Testis (tissue), 2 donors: ENCODE measurements at regions not wholly inside any gene's neighbourhood (a gene's known extent, or its start where the extent isn't known, plus 50 kb on each side); places are given as distances from the start of the nearest gene placed in this dataset.

Experiments used
- DNase-seq: peaks from one replicate; pipeline ENCODE4 v3.0.0-alpha.2; 2019
- H3K27ac ChIP-seq, 2 donors: fragments of 200-600 bp; sonication (generic); one replicate each; pipeline ENCODE4 v1.5.1; 2019
- H3K27me3 ChIP-seq: fragments of 200-600 bp; sonication (generic); one replicate; pipeline ENCODE4 v1.5.1; 2019
- H3K36me3 ChIP-seq: fragments of 200-600 bp; sonication (generic); one replicate; pipeline ENCODE4 v1.5.1; 2017; ENCODE audit warnings: low read depth; ENCODE audit errors: missing control alignments
- H3K4me1 ChIP-seq: fragments of 200-600 bp; sonication (generic); one replicate; pipeline ENCODE4 v1.5.1; 2019
- H3K4me3 ChIP-seq, 2 donors: fragments of 200-600 bp; sonication (generic); one replicate each; pipeline ENCODE4 v1.5.1; 2017 to 2019
- H3K9me3 ChIP-seq: fragments of 200-600 bp; sonication (generic); one replicate; pipeline ENCODE4 v1.5.1; 2017
- CTCF ChIP-seq, 3 experiments: fragments of 450-650 bp in 2 of 3; fragments of 200-600 bp in 1 of 3; sonication (generic) in 1 of 3; IDR thresholded peaks; one replicate each; pipeline ENCODE4 v1.5.1; 2016 to 2019; ENCODE audit warnings: antibody characterized with exemption in 3 of 3, mild to moderate bottlenecking in 2 of 3, moderate library complexity in 1 of 3
- POLR2A ChIP-seq: fragments of 450-650 bp; IDR thresholded peaks from one replicate; pipeline ENCODE4 v1.6.1; 2017; ENCODE audit warnings: antibody characterized with exemption, mild to moderate bottlenecking, moderate library complexity
- WGBS, 2 donors: methylation state at CpG; one replicate each; pipeline ENCODE4 v1.1.5; 2018; 5-methylcytosine and 5-hydroxymethylcytosine counted together
- intact Hi-C: fragments of 100-400 bp; cut with DNase I; formaldehyde crosslinking; loops from one replicate; pipeline ENCODE4 v1.15.1; 2023; ENCODE audit warnings: low total_unique reads

- 52 to 55% methylated on average over 3 of the region's 3 CpGs for WGBS, 2 donors
- DNase-seq = no peak
- Histone ChIP-seq H3K4me3 (no peak overlapping the region), H3K4me1 (no peaks in the 10 kb centered on the region), H3K9me3 (no peaks in the 10 kb centered on the region), H3K36me3 (no peaks in the 10 kb centered on the region), H3K27me3 (no peaks in the 10 kb centered on the region), H3K27ac (no peak overlapping the region)
- intact Hi-C loops = no loop called here
- no peak for TF ChIP-seq CTCF (IDR thresholded peaks at IDR 0.05)
- no peak for TF ChIP-seq POLR2A
Measured at GRCh38 chr4:66524781-66525180, 854.5 kb upstream of the EPHA5 start.

DNA sequence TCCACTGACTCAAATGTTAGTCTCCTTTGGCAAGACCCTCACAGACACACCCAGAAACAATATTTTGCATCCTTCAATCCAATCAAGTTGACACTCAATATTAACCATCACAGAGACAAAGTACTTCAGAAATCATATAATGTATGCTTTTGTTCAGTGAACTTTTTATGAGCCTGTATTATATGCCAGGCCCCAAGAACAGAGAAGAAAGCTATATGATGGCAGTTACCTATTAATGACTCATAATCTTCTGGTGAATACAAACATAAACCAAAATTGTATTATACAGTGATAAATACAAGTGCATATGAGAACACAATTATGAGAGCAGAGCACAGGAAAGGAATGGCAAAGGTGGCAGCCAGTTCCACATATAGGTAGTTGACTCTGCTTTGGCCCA lies 852.0 kb upstream of the EPHA5 start:
- Histone ChIP-seq H3K27ac (no peak overlapping the region), H3K4me3 (no peak overlapping the region), H3K9me3 (no peaks in the 10 kb centered on the region), H3K36me3 (no peaks in the 10 kb centered on the region), H3K4me1 (no peaks in the 10 kb centered on the region), H3K27me3 (no peaks in the 10 kb centered on the region)
- intact Hi-C loops = no loop called here
- no peak for DNase-seq
- TF ChIP-seq CTCF (IDR thresholded peaks at IDR 0.05) (no peak), POLR2A (no peak)

DNA sequence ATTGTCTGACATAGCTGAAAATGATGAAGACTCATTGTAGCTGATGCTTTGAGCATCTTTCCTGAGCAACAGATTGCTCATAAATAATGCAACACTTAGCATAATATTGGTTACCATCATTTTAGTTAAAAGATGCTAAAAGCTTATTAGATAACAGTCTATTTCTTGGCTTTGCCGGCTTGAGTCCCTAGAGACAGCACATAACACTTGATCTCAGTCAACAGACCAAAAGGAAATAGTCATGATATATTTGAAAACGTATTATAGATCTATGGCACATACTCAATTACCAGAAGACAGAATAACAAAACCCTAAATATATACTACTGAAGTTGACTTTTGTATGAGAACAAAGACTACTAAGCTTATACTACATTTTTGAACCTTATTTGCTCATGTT lies 846.7 kb upstream of the EPHA5 start:
- intact Hi-C loops = no loop called here
- no peaks in the 10 kb centered on the region for H3K9me3 ChIP-seq
- no peak overlapping the region for H3K27ac ChIP-seq
- whole genome bisulfite sequencing, 2 donors = 82 to 86% methylated on average over 2 of the region's 2 CpGs
- TF ChIP-seq CTCF (IDR thresholded peaks at IDR 0.05) (no peak), POLR2A (no peak)
- DNase-seq = no peak
- H3K27me3 ChIP-seq = no peaks in the 10 kb centered on the region
- no peak overlapping the region for H3K4me3 ChIP-seq
- H3K4me1 ChIP-seq = no peaks in the 10 kb centered on the region
- H3K36me3 ChIP-seq = no peaks in the 10 kb centered on the region

DNA sequence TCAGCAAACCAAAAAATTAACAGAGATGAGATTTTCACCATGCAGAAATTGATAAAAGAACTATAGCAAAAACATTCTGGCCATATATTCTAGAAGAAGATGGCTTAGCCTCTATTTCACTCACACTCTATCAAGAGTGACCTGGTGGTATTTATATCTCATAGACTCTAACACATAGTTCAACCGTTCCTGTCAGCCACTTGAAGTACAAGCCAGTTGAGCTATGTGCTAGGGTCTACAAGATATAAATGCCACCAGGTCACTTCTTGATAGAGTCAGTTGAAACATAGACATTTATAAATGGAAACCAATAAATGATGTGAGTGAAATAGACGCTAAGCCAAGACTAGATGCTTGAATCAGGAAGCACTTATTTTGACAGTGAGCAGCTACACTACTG lies 836.7 kb upstream of the EPHA5 start:
- 87 to 88% methylated on average over 2 of the region's 2 CpGs for WGBS, 2 donors
- Histone ChIP-seq H3K27me3 (no peaks in the 10 kb centered on the region), H3K9me3 (no peaks in the 10 kb centered on the region), H3K4me3 (no peak overlapping the region), H3K4me1 (no peaks in the 10 kb centered on the region), H3K36me3 (no peaks in the 10 kb centered on the region), H3K27ac (no peak overlapping the region)
- no peak for TF ChIP-seq CTCF (IDR thresholded peaks at IDR 0.05)
- TF ChIP-seq POLR2A = no peak
- intact Hi-C loops = no loop called here
- DNase-seq = no peak

DNA sequence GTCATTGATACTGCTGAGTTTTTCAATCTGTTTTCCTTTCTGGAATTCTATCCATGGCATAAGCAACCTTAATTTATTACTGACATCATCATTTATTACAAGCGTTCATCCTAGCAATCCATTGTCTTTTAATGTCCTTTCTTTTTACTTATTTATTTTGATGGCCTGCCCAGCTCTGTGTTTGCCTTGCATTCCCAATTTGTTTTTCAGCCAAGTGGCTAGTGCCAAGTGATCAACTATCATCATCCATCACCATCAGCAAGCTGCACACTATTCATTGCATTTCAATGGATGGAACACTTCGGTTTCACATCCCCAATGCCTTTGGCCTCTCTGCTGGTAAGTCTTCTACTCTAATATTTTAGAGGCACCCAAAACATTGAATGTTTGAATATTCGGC lies 831.7 kb upstream of the EPHA5 start:
- no peaks in the 10 kb centered on the region for H3K27me3 ChIP-seq
- intact Hi-C loops = no loop called here
- no peaks in the 10 kb centered on the region for H3K36me3 ChIP-seq
- H3K4me3 ChIP-seq = no peak overlapping the region
- H3K27ac ChIP-seq = no peak overlapping the region
- H3K9me3 ChIP-seq = no peaks in the 10 kb centered on the region
- DNase-seq = no peak
- TF ChIP-seq POLR2A = no peak
- TF ChIP-seq CTCF (IDR thresholded peaks at IDR 0.05) = no peak
- 88 to 91% methylated on average over 3 of the region's 3 CpGs for WGBS, 2 donors
- H3K4me1 ChIP-seq = no peaks in the 10 kb centered on the region
